HG02981 (cell line): ENCODE measurements at regions not wholly inside any gene's neighbourhood (a gene's known extent, or its start where the extent isn't known, plus 50 kb on each side); places are given as distances from the start of the nearest gene placed in this dataset.

ENCODE experiments used
- ATAC-seq: cut with Tn5 transposase; IDR thresholded peaks from one replicate; pipeline ENCODE4 v1.9.1; 2021; ENCODE audit warnings: mild to moderate bottlenecking, moderate library complexity; ENCODE audit not compliant: unreplicated experiment

DNA sequence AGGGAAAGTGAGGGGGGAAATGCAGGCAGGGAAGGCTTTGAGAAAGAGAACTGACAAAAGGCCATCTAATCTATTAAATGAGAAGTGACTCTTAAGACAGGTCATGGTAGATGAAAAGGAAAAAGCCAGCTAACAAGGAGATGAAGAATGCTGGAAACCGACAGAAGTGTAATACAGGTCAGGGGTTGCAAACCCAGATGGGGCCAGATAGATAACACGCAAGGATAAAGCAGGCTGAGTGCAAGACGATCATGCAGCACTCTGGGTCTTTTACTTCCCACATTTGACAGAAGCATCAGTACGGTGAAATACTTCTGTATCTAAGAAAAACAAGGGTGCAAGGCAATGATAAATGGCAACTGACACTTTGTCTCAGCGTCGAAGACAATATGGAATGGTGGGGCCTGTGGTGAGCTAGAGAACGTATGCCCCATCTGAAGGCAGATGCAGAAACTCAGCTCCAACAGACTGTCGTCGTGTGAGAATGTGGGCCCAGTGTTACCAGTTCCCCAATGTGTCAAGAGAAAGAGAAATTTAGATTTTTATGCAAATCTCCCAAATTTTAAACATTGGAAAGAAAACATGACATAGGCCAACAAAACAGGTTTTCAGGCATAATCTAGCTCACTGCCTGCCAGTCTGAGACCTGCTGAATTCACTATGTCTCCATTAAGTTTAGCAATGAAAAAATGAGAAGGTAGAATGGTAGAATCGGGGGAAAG, 187.4 kb downstream of the PHLDA1 start:
- no peak for ATAC-seq

DNA sequence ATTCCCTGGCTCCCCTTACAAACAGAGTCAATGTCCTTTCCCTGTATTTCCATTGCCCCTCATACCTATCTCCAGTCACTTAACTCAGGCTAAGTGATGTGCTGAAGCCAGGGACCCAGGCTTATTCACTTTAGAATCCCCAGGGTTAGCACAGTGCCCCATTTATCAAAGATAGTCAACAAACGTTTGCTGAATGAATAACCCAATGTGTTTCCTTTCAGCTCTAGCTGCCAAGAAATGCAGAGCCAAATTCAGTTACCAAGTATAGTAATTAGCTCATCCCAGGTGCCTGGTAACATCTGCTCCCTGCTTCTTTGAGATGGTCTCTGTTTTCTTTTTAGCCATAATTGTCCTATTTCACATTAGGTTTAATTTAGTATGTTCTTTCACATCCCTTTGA, 189.5 kb downstream of the PHLDA1 start:
- ATAC-seq, result no peak

DNA sequence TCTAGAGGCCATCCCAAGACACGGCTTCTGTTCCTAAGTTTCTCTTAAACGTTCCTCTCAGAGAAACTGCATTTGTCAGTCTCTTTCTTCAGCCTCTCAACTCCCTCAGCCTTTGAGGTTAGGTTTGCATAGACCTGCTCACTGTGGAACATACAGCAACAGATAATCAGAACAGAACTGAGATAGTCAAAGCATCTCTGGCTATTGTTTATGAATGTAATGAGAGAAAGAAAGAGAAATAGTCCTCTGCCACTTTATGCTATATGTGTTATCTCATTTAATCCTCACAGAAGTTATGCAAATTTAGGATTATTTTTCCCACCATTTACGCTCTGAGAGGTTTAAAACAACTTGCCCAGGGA, 190.6 kb downstream of the PHLDA1 start:
- ATAC-seq, result no peak

DNA sequence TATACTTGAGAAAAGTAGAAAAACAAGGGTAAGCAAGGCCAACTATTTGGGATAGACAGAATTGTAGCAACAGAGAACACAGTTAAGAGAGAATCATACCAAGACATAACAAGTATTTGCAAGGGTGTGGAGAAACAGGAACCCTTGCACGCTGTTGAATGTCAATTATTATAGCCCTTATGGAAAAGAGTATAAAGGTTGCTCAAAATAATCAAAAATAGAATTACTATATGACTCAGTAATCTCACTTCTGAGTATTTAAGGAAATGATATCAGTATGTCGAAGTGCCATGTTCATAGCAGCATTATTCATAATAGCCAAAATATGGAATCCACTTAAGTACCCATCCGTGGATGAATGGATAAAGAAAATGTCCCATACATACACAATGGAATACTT, 193.3 kb downstream of the PHLDA1 start:
- no peak for ATAC-seq

DNA sequence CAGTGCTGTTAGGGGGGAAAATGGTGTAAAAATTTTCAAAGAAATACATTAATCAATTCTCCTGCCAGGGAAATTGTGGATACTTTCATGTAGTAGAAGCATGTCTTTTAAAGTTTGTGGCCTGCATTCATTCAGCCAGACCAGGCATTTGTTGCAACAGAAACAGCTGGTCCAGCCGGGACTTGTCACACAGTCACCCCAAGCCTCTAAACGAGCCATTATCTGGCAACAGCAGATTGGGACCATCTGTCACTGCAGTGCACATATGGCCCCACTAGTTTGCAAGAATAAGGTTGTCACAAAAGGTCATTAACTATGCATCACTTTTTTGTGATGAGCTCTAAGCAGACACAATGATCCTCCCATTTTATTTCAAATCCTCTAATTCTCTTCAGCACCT, 193.9 kb downstream of the PHLDA1 start:
- ATAC-seq, result no peak

DNA sequence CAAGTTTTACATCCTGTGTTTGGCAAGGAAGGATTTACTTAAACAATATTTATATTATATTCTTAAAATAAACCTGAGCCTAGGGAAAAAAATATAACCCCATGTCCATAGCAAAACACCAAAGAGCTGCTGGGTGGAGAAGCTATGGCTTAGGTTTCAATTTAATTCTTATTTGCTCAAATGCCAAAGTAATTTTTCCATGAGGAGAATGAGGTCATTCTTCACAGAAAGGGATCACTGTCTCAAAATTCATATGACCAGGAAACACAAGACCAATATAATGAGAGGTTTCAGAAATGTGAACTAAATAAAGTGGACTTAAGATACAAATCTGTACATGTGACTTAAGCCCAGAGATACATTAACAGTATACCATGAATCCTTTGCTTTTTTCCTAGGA, 195.0 kb downstream of the PHLDA1 start:
- no peak for ATAC-seq

DNA sequence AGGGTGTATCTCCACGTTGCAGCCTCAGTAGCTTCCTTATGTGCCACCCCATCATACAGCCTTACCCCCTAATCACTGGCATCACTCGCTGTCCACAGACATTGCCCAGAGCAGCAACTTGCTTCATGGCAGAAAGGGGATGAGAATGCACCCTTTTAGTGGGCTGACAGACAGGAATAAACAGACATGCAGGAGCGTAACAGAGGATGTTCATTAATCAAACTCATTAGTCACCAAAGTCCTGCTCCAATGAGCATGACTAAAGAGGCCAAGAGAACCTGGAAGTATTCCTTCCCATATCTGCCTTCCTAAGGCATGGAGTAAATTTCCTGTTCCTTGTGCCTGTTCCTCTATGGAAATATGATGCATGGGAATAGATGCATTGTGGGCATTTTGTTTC, 197.0 kb downstream of the PHLDA1 start:
- ATAC-seq, result no peak

DNA sequence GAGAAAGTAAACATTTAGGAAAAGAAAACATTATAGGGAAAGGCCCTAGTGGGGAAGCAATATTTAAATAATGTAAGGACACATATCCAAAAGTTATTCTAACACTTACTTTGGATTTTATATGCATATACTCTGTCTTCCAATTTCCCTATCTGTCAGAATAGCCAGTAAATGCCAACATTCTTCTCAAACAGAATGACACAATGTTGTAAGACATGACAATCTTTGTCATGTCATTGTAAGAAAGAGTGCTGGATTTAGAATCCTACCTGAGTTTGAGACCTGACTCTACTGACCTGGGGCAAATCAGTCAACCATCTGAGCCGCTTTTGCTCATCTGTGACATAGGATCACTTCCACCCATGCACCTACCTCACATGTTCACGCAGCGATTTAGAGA, 198.3 kb downstream of the PHLDA1 start:
- no peak for ATAC-seq

DNA sequence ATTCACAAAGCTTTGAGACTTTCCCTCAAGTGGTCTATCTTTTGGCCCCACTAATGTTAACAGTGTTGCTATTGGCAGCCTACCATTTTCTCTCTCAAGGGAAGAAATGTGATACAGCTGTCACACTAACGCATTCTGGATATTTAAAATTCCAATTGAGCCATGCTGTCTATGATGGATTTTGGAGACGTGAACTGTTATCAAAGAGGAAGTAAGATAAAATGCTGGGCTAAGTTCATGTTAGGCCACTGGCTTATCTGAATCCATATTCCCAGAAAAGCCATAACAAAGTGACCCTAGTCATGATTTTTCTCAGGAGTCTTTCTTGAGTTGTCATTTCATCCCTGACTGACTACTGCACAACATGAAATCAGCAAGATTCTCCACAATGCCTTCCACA, 200.2 kb downstream of the PHLDA1 start:
- ATAC-seq, result no peak

DNA sequence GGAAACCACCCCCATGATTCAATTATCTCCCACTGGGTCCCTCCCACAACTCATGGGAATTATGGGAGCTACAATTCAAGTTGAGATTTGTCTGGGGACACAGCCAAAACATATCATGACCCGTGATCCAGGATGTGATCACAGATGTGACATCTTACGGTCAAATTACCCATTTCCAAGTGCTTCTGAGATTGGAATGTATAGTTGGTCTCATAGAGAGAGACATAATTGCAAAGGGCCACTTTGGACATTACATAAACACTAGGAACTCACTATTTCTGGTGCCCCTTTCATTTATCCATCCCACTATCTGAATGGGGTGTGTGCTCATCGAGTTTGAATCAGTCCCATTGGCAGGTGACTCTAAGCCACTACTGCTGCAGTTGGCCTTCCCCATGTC, 204.5 kb downstream of the PHLDA1 start:
- ATAC-seq, result no peak

DNA sequence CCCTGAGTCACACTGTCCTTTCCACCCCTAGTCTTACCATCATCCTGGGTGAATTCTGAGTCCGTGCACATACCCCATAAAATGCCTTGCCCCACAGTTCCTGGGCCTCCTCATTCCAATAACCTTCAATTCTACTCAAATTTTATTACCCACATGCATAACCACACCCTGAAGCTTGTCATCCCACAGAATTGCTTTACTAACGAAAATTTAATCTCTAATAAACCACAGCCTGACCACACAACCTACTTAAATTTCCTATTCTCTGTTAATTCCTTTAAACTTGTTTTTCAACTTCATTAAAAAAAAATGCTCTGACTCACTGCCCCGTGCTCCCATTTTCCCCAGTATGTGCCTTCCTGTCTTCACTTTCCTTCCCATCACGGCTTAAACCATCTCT, 205.9 kb downstream of the PHLDA1 start:
- ATAC-seq, result no peak

DNA sequence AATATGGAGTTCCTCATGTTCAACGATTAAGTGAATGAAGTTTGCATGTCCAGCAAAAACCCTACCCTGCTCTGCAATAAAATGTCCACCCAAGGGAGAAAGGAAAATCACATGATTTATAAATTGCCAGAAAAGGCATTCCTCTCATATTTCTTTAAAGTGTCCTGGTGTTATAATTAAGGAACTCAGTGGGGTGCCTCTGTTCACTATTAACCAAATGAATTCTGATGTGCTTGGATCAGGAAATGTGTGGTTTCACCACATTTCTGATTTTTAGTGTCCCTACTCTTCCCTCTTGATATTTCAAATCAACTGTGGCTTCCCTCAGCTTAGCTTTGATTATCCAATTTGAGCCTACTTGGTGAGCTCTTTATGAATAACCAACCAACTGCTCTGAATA, 208.1 kb downstream of the PHLDA1 start:
- ATAC-seq, result no peak

DNA sequence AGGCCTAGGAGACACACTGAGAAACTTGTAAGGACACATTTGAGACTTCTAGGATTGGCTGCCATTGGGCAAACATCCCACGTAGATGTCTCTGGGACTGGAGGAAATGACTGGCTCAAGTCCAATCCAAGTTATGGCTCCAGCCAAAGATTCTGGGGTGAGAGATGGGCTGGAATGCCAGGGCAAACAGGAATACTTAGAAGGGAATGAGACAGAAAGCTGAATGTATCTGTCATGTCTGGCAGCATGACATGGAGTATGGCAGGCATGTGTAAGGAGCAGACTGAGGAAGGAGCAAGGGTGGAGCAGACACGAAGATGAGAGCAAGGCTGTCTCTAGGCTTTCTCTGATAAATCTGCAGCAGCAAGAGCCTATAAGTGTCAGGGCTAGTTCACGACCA, 209.2 kb downstream of the PHLDA1 start:
- no peak for ATAC-seq

DNA sequence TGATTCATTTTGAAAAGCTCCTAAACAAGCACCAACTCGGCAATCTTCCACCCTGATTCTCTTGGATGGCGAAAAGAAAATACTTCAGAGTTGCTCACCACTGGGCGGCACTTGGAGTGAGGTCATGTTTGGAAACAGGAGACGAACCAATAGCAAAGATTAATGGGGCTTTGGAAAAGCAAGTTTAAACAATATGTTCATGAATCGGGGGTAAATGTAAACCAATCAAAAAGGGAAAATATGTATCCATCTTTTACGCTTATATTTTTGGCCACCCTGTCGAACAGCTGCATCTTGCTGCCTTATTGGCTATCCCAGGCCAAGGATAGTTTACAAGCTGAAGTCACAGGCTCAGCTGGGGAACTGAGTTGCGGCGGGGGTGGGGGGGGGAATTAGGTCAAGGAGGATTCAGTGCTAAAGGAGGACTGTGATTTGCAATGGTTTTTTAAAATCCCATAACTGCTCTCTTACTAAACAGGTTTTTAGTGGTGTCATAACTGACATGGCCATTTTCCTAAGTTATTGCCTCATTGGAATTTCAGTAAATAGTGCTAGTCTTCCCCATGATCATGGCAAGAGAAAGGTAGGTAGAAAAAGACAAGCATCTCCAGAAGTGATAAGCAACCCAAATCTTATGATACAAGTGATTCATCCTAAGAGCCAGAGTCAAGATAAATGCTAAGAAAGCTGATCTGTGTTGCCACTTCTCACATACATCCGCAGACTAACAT, 210.6 kb downstream of the PHLDA1 start:
- ATAC-seq, result no peak

DNA sequence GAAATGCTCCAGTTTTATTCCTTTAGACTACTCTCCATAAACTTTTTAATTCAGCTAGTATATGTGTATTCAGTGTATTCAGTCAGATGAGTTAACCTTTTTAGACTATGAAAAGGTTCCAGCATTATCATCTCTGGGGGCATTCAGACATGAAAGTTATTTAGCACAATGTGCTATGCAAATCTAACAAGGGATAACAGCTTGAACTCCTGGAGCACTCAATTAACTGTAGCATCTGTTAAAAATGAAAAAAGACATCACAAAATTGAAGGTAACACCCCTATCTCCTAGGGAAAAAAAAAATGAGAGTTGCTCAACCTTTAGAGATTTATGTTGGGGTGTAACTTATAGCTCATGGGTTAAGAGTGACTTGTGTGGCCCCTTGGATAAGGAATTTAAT, 211.5 kb downstream of the PHLDA1 start:
- ATAC-seq, result no peak

DNA sequence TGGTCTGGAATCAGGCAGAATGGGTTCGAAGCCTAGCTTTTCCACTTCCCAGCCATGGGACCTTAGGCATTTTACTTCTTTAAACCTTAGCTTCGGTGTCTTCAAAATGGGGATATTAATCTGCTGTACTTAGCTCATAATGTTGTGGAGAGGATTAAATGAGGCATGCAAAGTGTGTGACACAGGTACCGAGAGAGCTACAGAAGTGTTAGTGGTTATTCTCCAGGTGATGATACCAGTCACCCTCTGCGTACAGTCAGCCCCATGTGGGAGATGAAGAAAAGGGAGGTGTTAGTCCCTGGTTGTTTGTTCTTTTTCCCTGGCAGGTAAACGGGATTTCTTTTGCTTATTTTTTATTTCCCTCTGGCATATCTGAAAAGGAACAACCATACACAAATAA, 212.1 kb downstream of the PHLDA1 start:
- no peak for ATAC-seq

DNA sequence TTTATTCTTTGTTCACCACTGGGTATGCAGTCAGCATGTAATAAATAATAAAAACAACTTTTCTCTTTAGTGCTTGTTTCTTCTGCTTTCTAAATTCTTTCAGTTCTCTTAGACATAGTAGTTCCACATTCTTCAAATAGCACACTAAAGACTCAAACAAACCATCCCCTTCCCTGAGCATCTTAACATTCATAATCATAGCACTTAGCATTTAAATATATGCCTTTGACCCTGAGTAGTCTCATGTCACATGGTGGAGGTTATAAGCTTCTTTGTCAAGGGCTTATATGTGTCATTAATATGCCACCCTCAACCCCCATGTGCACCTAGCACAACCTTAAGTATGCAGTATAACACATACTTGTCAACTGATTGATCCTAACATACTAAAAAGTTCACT, 212.7 kb downstream of the PHLDA1 start:
- ATAC-seq, result no peak

DNA sequence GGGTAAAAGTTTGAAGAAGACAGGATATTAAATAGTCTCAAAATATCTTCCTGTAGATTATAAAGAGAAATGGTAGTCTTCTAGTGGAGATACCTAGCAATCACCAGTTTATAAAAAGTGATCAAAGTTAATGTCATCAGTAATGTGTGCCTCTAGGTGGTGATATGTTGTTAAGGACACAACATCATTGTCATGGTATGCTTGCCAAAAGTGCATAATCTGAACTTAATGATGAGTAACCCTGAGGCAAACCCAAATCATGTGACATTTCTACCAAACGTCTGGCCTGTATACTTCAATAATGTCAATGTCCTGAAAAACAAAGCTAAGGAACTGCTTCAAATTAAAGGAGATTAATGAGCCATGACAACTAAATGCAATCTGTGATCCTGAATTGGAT, 214.7 kb downstream of the PHLDA1 start:
- no peak for ATAC-seq

DNA sequence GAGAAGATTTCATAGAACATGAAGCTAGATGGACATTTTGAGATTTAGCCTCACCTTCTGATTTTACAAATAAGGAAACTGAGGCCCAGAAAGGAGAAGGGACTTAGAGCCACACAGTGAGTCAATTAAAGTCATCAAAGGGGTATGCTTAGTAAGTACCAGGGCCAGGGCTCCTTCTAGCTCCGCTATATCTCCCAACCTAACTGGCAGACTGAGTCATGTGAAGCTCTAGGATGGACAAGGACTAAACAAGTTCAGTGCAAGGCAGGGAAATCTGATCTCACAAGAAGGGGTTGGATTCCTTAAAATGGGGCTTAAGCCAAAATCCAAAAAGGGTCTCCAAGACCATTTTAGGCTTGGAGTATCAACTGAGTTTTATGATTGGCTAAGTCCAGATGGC, 215.8 kb downstream of the PHLDA1 start:
- ATAC-seq, result no peak

DNA sequence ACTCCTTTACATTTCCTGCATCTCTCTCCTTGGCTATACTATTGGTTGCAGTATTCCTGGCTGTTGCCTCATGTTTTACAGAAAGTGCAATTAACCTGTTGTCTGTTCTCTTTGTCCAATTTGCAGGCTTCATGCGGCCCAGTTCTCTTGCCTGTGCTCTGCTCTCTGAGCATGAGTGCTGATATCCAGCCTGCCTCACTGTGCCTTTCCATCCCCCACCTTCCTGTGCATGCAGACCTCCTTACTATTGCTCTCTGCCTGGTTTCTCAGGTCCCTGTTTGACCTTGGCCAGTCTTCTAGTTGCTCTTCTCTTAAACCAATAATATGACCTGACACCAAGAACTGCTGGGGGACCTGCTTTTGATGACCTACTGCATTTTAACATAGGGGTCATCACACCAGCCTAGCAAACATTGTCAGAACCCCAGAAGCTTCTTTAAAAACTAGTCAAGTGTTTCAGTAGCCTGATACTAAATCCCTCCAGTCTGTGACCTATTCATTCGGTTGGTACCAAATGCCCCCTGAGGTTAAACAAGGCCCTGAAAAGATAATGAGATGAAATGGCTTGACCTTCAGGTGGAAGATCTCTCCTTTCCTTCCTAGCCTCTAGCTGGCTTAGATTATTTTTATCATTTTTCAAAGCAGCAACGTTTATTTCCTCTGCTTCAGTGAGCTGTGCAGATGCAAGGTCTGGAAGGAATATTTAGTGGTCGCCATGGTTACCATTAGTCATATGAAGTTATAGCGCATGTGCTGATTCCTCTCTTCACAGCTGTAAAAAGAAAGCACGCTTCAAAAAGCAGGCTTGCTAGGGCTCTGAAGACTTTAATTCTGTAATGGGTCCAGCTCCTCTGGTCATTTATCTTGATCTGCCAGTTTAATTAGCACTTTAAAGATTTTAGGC, 216.5 kb downstream of the PHLDA1 start:
- peak; percentile 42 for ATAC-seq

DNA sequence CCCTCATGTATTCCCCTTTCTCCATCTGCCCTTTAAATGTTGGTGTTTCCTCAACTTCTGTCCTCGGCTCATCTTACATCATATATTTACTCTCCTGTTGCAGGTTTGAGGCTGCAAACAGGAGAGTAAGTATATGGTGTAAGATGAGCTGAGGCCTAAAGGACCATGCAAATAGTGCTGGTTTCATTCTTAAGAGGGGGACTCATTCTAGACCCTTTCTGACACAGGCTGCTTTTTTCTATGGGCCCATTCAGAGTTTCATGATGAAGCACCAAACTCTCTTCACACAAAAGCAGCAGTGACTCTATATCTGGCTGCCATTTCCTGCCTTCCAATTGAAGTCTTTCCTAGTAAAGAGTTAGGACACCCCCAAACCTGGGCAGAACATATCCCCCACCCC, 218.5 kb downstream of the PHLDA1 start:
- ATAC-seq, result no peak
